GM12864 (cell line): ENCODE measurements at regions not wholly inside any gene's neighbourhood (a gene's known extent, or its start where the extent isn't known, plus 50 kb on each side); places are given as distances from the start of the nearest gene placed in this dataset.

Experiments
- DNase-seq: peaks from one replicate; pipeline ENCODE4 v3.0.0-alpha.2; 2011; ENCODE audit warnings: low read depth
- H3K4me3 ChIP-seq: 2 replicates; pipeline ENCODE4 v1.5.1; 2011; ENCODE audit warnings: mild to moderate bottlenecking, low read depth, low read length, control low read depth
- TF ChIP-seq, protein P1 (sequence below): IDR thresholded peaks from 2 replicates; pipeline ENCODE4 v1.5.1; 2011; ENCODE audit warnings: low read depth, mild to moderate bottlenecking, moderate library complexity, low read length, control low read depth, inconsistent platforms; ENCODE audit errors: missing control alignments

DNA sequence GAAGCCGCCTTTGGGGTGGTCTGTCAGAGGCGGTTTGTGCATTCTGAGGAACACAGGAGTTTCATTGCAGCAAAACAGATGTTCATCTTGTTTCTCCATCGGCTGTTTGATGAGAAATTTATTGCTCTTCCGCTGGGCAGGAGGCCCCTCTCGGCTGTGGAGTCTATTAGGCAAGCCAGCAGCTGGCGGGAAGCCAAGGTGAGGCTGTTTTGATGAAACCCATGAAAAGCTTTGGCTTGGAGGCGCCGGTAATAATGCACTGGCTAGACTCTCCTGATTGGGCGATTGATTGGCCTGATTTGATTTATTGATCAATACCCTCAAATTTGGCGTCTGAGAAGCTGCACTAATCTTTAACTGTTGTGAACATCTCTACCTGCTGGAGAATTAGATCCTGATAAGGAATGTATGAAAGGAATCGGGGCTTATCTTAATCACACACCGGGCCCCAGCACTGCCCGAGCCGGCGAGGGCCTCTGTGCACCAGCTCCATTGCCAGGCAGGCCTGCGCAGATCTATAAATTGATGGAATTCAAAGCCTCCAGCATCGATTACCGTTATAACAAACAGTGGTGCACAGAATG is 187.7 kb downstream of the PHETA1 start:
- no peak for DNase-seq
- TF ChIP-seq, protein P1, sequence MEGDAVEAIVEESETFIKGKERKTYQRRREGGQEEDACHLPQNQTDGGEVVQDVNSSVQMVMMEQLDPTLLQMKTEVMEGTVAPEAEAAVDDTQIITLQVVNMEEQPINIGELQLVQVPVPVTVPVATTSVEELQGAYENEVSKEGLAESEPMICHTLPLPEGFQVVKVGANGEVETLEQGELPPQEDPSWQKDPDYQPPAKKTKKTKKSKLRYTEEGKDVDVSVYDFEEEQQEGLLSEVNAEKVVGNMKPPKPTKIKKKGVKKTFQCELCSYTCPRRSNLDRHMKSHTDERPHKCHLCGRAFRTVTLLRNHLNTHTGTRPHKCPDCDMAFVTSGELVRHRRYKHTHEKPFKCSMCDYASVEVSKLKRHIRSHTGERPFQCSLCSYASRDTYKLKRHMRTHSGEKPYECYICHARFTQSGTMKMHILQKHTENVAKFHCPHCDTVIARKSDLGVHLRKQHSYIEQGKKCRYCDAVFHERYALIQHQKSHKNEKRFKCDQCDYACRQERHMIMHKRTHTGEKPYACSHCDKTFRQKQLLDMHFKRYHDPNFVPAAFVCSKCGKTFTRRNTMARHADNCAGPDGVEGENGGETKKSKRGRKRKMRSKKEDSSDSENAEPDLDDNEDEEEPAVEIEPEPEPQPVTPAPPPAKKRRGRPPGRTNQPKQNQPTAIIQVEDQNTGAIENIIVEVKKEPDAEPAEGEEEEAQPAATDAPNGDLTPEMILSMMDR, result no peak
- H3K4me3 ChIP-seq, result no peak overlapping the region

DNA sequence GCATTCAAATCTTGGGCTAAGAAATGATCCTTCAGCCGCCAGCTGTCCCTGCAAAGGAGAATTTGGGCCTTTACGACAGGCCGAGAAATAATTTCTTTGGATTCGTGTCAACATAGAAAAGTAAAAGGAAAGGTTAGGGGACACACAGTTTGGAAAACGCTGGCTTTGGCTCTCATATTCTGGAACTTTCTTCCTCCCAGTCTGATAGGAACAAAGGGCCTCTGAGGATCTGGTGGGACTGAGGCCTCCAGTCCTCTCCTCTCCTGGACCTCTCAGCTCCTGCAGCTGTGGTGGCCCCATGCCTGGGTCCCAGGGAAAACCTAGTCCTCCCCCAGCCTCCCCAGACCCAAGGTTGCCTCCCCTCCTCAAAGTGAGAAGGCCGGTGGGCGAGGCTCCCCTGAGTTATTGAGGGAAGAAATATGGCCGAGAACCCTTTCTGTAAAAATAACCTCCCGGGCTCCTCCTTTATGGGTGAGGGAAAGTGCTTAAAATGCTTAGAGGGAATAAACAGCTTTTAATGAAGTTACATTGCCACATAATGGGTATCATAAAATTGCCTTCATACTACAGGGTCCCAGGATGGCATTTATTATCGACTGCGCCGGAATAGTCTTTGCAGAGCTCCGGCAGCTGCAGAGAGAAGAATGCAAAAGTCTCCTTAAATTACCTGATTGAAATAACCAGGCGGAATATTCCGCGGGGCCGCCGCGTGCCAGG is 188.3 kb downstream of the PHETA1 start:
- H3K4me3 ChIP-seq, result no peak overlapping the region
- TF ChIP-seq, protein P1, result no peak
- DNase-seq, result no peak

DNA sequence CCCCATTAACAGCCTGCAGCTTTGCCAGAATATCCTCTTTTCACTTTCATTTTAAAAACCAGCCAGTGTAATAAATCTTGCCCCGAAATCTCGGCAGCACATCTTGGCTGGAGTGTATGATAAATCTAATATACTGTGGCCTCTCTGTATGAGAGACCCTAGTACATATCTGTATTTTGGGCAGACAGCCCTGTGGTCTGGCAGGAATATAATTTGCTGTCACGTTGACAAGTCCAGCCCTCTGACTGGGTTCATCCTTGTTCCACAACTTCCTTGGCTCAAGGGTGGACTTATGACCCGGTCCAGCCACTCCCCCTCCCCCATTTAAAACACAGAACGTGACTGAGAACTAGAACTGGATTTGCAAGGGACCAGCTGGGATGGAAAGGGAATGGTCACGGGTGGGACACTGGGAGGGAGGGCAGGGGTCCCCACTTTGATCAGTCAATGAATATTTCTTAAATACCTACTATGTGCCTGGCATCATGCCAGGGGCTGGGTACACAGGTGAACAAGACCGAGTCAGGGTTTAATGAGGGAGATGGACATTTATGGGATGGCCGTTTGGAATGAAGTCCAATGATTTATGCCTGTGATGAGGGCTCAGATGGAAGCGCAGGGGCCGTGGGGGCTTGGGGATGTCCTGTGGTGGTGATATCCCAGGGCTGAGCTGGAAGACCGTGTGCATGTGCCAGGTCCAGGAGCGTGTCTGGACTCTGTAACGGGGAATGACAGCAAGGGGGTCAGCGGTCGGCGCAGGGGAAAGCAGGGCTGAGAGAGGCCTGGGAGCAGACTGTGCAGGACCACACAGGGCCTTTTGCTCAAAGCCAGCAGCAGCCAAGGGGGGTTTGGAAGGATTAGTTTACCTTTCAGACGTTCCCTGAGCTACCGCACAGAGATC is 190.5 kb downstream of the PHETA1 start:
- H3K4me3 ChIP-seq, result no peak overlapping the region
- TF ChIP-seq, protein P1, result no peak
- DNase-seq, result no peak

DNA sequence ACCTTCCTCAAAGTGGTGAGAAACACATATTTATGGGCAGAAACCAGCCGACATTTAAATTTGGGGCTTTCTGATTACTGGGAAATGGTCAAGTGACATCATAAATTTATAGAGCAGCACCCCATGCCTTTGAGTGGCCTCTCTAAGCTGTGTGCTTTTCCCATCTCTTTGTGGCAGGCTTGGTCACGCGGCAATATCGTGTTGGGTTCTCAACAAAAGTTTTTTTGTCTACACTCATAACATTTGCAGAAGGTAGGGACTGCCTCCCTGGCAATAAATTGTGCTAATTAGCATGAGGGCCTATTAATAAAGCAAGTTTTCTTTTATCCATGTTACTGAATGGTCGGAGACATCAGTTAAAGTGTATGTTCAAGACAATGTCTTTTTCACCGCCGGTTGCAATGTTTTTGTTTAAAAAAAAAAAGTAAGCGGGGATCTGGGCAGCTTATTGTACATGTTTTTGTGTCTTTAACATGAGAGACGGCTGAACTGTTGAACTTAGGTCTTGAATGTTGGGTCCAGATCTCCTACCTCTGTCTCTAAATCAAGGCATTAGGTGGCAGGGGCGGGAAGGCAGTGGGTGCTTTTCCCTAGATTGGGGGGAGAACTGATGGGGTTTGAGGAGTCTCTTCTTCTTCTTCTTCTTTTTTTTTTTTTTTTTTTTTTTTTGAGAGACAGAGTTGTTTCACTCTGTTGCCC is 193.3 kb downstream of the PHETA1 start:
- TF ChIP-seq, protein P1, result no peak
- no peak for DNase-seq
- no peak overlapping the region for H3K4me3 ChIP-seq

DNA sequence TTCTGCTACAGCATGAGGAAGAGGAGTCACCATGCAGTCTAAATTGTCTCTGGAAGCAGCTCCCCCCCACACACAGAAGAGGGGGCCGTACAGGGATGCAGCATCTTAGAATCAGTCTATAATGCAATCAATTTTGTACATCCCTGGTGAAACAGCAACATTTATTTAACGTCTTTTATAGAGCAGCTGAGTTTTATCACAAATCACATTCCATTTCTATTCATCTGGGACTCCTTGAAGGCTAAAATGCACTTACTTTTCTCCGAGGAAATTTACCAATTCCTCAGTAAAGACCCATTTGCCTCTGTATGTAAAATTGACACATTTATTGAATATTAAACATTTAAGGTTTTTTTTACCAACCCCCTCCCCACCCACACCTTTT is 193.9 kb downstream of the PHETA1 start:
- TF ChIP-seq, protein P1, result no peak
- no peak overlapping the region for H3K4me3 ChIP-seq
- DNase-seq, result no peak

DNA sequence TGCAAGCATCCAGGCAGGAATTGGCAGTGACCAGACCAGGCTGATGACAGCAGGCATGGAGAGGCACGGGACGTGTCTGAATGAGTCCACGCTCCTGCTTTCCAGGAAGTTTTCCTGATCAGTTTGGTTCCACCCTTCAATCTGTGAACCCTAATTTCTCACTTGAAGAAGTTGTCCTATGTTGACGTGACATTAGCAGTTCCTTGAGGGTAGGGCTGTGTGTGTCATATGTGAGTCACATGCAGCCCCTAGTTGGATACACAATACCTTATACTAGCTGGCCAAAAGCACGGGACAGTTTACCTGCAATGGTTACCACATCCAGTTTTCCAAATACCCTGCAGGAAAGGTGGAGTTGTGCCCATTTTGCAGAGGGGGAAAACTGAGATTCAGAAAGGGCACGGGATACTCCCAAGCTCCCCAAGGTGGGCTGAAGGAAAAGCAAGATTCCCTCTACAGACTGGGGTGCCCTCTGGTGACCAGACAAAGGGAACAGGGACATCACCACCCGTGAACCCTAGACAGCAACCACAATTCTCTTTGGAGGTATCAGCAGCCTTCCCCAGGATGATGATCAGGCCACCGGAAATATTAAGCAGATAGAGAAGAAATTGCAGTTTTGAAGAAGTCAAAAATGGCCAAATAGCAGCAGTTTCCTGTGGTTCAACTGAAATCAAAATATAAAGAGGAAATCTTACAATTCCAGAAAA is 194.5 kb downstream of the PHETA1 start:
- DNase-seq, result no peak
- TF ChIP-seq, protein P1, result peak; percentile 34
- H3K4me3 ChIP-seq, result no peak overlapping the region
